ENCODE measurements at regions not wholly inside any gene's neighbourhood (a gene's known extent, or its start where the extent isn't known, plus 50 kb on each side); places are given as distances from the start of the nearest gene placed in this dataset.

GRCh38 chr17:14919094-14919493 lies 346.0 kb downstream of the PMP22 start:
- Histone ChIP-seq H3K27ac (ENCODE audit: low read depth, low read length) (no peak overlapping the region), H3K9me3 (ENCODE audit: control insufficient read depth in 1 of 2, insufficient read depth in 1 of 2, low read depth in 1 of 2, low read length in 2 of 2) (no peaks in the 10 kb centered on the region; a peak in 1 of 4 replicates), H3K79me2 (ENCODE audit: insufficient read depth, low read length) (no peaks in the 10 kb centered on the region), H3K9me2 (ENCODE audit: insufficient read depth) (no peaks in the 10 kb centered on the region), H3K4me3 (replicated peaks in 1 of 2; ENCODE audit: low read depth in 1 of 2, low read length in 2 of 2) (no peak overlapping the region), H3K4me2 (ENCODE audit: low read length) (no peak overlapping the region), H3K36me3 (ENCODE audit: control insufficient read depth in 1 of 2, insufficient read depth in 2 of 2, low read length in 2 of 2) (no peaks in the 10 kb centered on the region), H4K20me1 (ENCODE audit: insufficient read depth) (no peaks in the 10 kb centered on the region), H2AFZ (ENCODE audit: low read depth, low read length, poor library complexity, severe bottlenecking) (no peak overlapping the region), H3K9ac (ENCODE audit: low read length) (no peak overlapping the region), H3K4me1 (ENCODE audit: control insufficient read depth in 1 of 2, insufficient read depth in 2 of 2, low read length in 2 of 2) (no peaks in the 10 kb centered on the region), H3K27me3 (ENCODE audit: insufficient read depth, low read length) (no peaks in the 10 kb centered on the region)
- DNase-seq (ENCODE audit: low read depth, low spot score) (no peak), ATAC-seq (no peak)
- RAD21 ChIA-PET (ENCODE audit: low non-redundant PET in 1 of 2, low total read pairs in 2 of 2, uncharacterized antibody in 2 of 2, unreplicated experiment in 2 of 2), result interaction anchor here in 1 of 2 experiments (0.6 kb wide), 1 partner anchor 584 kb away, joined by 3 read pairs; no protein-coding TSS in a partner anchor
- TF ChIP-seq JUND (IDR thresholded peaks at IDR 0.05), result no peak
- no peak for TF ChIP-seq SRF (IDR thresholded peaks at IDR 0.05; ENCODE audit: low read depth)
- TF ChIP-seq RAD21 (IDR thresholded peaks at IDR 0.05; ENCODE audit: low read depth), result no peak
- no peak for TF ChIP-seq ZBTB33 (IDR thresholded peaks at IDR 0.05; ENCODE audit: extremely low read depth, insufficient replicate concordance, low read length)
- no peak for TF ChIP-seq MAX (IDR thresholded peaks at IDR 0.05)
- TF ChIP-seq CBX3 (IDR thresholded peaks at IDR 0.05; ENCODE audit: low read depth), result no peak
- POLR2A ChIA-PET, result no interaction called here
- intact Hi-C loops (cut with micrococcal nuclease), result no loop called here
- no TSS peak for BruUV-seq (replicated peaks)
- CTCF ChIA-PET, result no interaction called here

GRCh38 chr17:14918540-14918939 lies 346.6 kb downstream of the PMP22 start:
- TF ChIP-seq EGR1 (IDR thresholded peaks at IDR 0.05; ENCODE audit: low read depth), result no peak
- TF ChIP-seq POLR2A (IDR thresholded peaks at IDR 0.05; ENCODE audit: borderline replicate concordance, extremely low read depth, insufficient read depth, insufficient read length), result no peak
- no peak for TF ChIP-seq YY1 (IDR thresholded peaks at IDR 0.05; ENCODE audit: extremely low read depth, insufficient replicate concordance, low read depth, low read length)
- TF ChIP-seq EZH2phosphoT487 (IDR thresholded peaks at IDR 0.05; ENCODE audit: borderline replicate concordance), result no peak
- TF ChIP-seq SRF (IDR thresholded peaks at IDR 0.05; ENCODE audit: low read depth), result no peak
- TF ChIP-seq JUND (IDR thresholded peaks at IDR 0.05), result no peak
- no peak for TF ChIP-seq CEBPB (IDR thresholded peaks at IDR 0.05; ENCODE audit: low read depth)
- no peaks in the 10 kb centered on the region for H3K9me2 ChIP-seq (ENCODE audit: insufficient read depth)
- RAD21 ChIA-PET (ENCODE audit: low non-redundant PET in 1 of 2, low total read pairs in 2 of 2, uncharacterized antibody in 2 of 2, unreplicated experiment in 2 of 2), result no interaction called here
- H3K27ac ChIP-seq (ENCODE audit: low read depth, low read length), result no peak overlapping the region
- ATAC-seq, result no peak
- DNase-seq (ENCODE audit: low read depth, low spot score), result no peak
- H3K4me2 ChIP-seq (ENCODE audit: low read length), result no peak overlapping the region
- intact Hi-C loops (cut with micrococcal nuclease), result no loop called here
- CTCF ChIA-PET, result no interaction called here
- no peaks in the 10 kb centered on the region for H3K79me2 ChIP-seq (ENCODE audit: insufficient read depth, low read length)
- H3K36me3 ChIP-seq (ENCODE audit: control insufficient read depth in 1 of 2, insufficient read depth in 2 of 2, low read length in 2 of 2), result no peaks in the 10 kb centered on the region
- no peaks in the 10 kb centered on the region; a peak in 1 of 4 replicates for H3K9me3 ChIP-seq (ENCODE audit: control insufficient read depth in 1 of 2, insufficient read depth in 1 of 2, low read depth in 1 of 2, low read length in 2 of 2)
- no peak overlapping the region for H2AFZ ChIP-seq (ENCODE audit: low read depth, low read length, poor library complexity, severe bottlenecking)
- no peaks in the 10 kb centered on the region for H3K27me3 ChIP-seq (ENCODE audit: insufficient read depth, low read length)
- H3K9ac ChIP-seq (ENCODE audit: low read length), result no peak overlapping the region
- BruUV-seq (replicated peaks), result no TSS peak
- POLR2A ChIA-PET, result no interaction called here
- no peaks in the 10 kb centered on the region for H4K20me1 ChIP-seq (ENCODE audit: insufficient read depth)
- H3K4me3 ChIP-seq (replicated peaks in 1 of 2; ENCODE audit: low read depth in 1 of 2, low read length in 2 of 2), result no peak overlapping the region
- H3K4me1 ChIP-seq (ENCODE audit: control insufficient read depth in 1 of 2, insufficient read depth in 2 of 2, low read length in 2 of 2), result no peaks in the 10 kb centered on the region
